T-cell (primary cell): ENCODE measurements at regions not wholly inside any gene's neighbourhood (a gene's known extent, or its start where the extent isn't known, plus 50 kb on each side); places are given as distances from the start of the nearest gene placed in this dataset.

ENCODE experiments used
- ATAC-seq, 4 experiments: fragments of 200-7000 bp in 3 of 4; fragments of 150-1000 bp in 1 of 4; cut with Tn5 transposase; replicated peaks in 1 of 4; 1 replicate in 3 of 4; 2 replicates in 1 of 4; pipeline ENCODE4 v1.10.0; 2021; ENCODE audit warnings: moderate library complexity in 3 of 4, mild to moderate bottlenecking in 2 of 4, moderate number of reproducible peaks in 1 of 4
- CTCF ChIA-PET, 2 donors: fragments of 300-600 bp; sonication (Branson Sonifier 250); formaldehyde crosslinking; loops; one replicate each; lab custom pipeline; 2022; ENCODE audit warnings: antibody characterized with exemption in 2 of 2; lab: Charles Lee
- POLR2A ChIA-PET, 2 donors: fragments of 300-600 bp; sonication (Branson Sonifier 250); formaldehyde crosslinking; loops; one replicate each; lab custom pipeline; 2022; ENCODE audit warnings: antibody characterized with exemption in 2 of 2; lab: Charles Lee
- DNase-seq, 35 experiments: peaks; one replicate each; pipeline versions ENCODE4 v3.0.0 to v3.0.0-alpha.2; 2013 to 2023
- H3K27ac ChIP-seq: one replicate; pipeline ENCODE4 v1.5.1; 2013; ENCODE audit warnings: low read length
- H3K27me3 ChIP-seq, 2 experiments: replicated peaks in 1 of 2; 1 replicate in 1 of 2; 2 replicates in 1 of 2; pipeline versions ENCODE4 v1.6.1 to v1.7.0; 2013; ENCODE audit warnings: low read length in 1 of 2, mixed read lengths in 1 of 2; ENCODE audit not compliant: control insufficient read depth in 2 of 2, insufficient read depth in 2 of 2; ENCODE audit errors: extremely low read depth in 1 of 2
- H3K36me3 ChIP-seq, 2 donors: 1 replicate in 1 of 2; 2 replicates in 1 of 2; pipeline versions ENCODE4 v1.6.1 to v1.7.0; 2013; ENCODE audit warnings: low read length in 1 of 2; ENCODE audit not compliant: control insufficient read depth in 2 of 2, insufficient read depth in 1 of 2; ENCODE audit errors: extremely low read depth in 1 of 2
- H3K4me1 ChIP-seq, 2 experiments: 1 replicate in 1 of 2; 2 replicates in 1 of 2; pipeline versions ENCODE4 v1.6.1 to v1.7.0; 2013; ENCODE audit warnings: low read length in 2 of 2, mixed read lengths in 1 of 2; ENCODE audit not compliant: insufficient read depth in 2 of 2, control insufficient read depth in 1 of 2; ENCODE audit errors: extremely low read depth in 1 of 2
- H3K4me3 ChIP-seq, 2 donors: 1 replicate in 1 of 2; 2 replicates in 1 of 2; pipeline versions ENCODE4 v1.5.1 to v1.7.0; 2013; ENCODE audit warnings: mild to moderate bottlenecking in 2 of 2, low read length in 1 of 2, moderate library complexity in 1 of 2; ENCODE audit not compliant: control insufficient read depth in 1 of 2; ENCODE audit errors: extremely low read depth in 1 of 2
- H3K9me3 ChIP-seq: 2 replicates; pipeline ENCODE4 v1.7.0; 2013
- H3K27ac Mint-ChIP-seq, 2 donors: one replicate each; pipeline ENCODE4 v1.8.0; 2020 to 2021; ENCODE audit warnings: mild to moderate bottlenecking in 2 of 2, mixed read lengths in 2 of 2
- H3K27me3 Mint-ChIP-seq, 2 donors: one replicate each; pipeline ENCODE4 v1.8.0; 2021 to 2022; ENCODE audit warnings: mixed read lengths in 2 of 2
- H3K36me3 Mint-ChIP-seq: one replicate; pipeline ENCODE4 v1.8.0; 2021; ENCODE audit warnings: mixed read lengths
- H3K4me1 Mint-ChIP-seq, 3 donors: one replicate each; pipeline ENCODE4 v1.8.0; 2020 to 2022; ENCODE audit warnings: mixed read lengths in 3 of 3, mild to moderate bottlenecking in 1 of 3
- H3K4me3 Mint-ChIP-seq, 3 donors: one replicate each; pipeline ENCODE4 v1.8.0; 2020 to 2022; ENCODE audit warnings: mild to moderate bottlenecking in 3 of 3, mixed read lengths in 3 of 3, moderate library complexity in 3 of 3
- H3K9me3 Mint-ChIP-seq, 3 donors: one replicate each; pipeline ENCODE4 v1.8.0; 2020 to 2022; ENCODE audit warnings: mixed read lengths in 3 of 3
- WGBS: methylation state at CpG from one replicate; pipeline ENCODE4 v1.1.5; 2013; ENCODE audit warnings: missing lambda C conversion rate; ENCODE audit not compliant: insufficient coverage; 5-methylcytosine and 5-hydroxymethylcytosine counted together

DNA sequence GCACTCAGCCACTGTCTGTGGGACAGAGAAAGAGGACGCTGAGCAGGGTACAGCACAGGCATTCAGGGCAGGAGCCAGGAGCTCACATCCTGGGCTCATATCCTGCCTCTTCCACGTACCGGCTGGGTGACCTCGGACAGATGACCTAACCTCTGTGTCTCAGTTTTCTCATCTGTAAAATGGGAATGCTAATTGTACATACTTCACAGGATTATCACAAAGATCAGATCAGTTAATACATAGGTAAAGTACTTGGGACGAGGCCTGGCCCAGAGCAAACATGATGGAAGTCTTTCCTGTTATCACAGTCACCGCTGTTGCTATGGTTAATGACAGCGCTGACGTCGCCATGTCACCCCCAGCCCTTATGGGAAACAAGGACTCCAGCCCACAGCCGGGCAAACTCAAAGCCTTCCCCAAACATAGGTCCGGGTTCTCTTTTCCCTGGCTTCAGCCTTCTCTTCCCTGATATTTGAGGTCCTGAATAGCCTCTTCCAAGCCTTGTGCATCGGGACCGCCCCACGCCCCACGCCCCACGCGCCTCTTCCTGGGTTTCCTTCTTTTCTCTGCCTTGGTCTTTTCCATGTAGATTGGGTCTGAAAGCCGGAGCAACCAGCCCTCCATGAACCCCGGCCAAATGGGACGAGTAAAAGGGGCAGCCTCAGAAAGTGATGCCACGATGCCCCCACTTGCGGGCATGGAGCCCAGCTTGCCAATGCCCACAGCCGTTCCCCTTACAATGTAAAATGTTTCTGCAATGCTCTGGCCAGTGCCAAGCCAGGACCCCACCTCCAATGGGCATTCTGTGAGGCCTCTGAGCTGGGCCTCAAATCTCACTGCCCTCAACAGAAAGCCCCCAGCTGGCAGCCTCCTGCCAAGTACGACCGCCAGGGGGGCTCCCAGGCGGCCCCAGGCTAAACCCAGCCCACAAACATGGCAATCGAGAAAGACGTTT, 125.4 kb downstream of the RFLNA start:
- H3K4me3 ChIP-seq: no peak overlapping the region
- no peaks in the 10 kb centered on the region for H3K27me3 Mint-ChIP-seq
- peaks cover 30 to 67% of the 10 kb centered on the region in 2 donors for H3K36me3 ChIP-seq
- no peaks in the 10 kb centered on the region for H3K9me3 Mint-ChIP-seq
- no peak overlapping the region for H3K27ac ChIP-seq
- WGBS: 94% methylated on average over 20 of the region's 28 CpGs
- H3K27me3 ChIP-seq: no peaks in the 10 kb centered on the region
- H3K4me3 Mint-ChIP-seq: no peak overlapping the region
- ChIA-PET POLR2A (no interaction called here), CTCF (no interaction called here)
- H3K9me3 ChIP-seq: no peaks in the 10 kb centered on the region
- H3K36me3 Mint-ChIP-seq: peaks cover 43% of the 10 kb centered on the region
- H3K4me1 Mint-ChIP-seq: no peaks in the 10 kb centered on the region
- DNase-seq (no peak), ATAC-seq (no peak)
- H3K27ac Mint-ChIP-seq: no peak overlapping the region
- H3K4me1 ChIP-seq: peaks cover 0 to 18% of the 10 kb centered on the region in 2 experiments

DNA sequence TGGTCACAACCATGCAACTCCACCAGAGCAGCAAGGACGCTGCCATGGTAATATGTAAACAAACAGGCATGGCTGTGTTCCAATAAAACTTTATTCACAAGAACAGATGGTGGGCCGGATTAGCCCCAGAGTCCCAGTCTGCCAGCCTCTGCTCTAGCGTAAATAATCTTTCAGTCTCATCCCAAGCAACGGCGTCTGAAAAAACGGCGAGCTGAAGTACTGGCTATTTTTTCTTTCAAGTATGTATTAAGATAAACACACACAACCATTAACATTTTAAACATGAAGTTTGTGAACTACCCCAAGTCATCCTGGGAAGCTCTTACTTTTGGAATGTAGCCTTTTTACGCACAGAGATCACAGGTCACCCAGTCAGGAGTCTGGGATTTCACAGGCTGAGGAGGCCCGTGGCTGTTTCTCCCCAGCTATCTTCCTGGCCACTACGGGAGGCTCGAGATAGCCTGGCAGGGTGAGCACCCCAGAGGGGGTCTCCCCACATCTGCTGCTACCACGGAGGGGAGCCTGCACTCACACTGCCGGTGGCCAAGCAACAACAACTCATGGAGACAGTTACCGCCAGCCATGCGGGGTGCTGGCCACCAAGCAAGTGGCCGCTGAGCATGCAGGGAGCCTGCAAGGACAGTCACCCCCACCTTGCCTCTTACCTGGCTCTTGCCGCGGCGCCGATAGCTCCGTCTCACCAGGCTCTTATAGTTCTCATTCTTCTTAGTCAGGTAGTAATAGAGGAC, 124.6 kb downstream of the RFLNA start:
- no peaks in the 10 kb centered on the region for H3K27me3 ChIP-seq
- Mint-ChIP-seq H3K27me3 (no peaks in the 10 kb centered on the region), H3K4me3 (no peak overlapping the region), H3K27ac (no peak overlapping the region), H3K4me1 (peaks cover 0 to 1% (median 0%) of the 10 kb centered on the region in 3 donors), H3K36me3 (peaks cover 42% of the 10 kb centered on the region), H3K9me3 (no peaks in the 10 kb centered on the region)
- WGBS: 97% methylated on average over 13 of the region's 21 CpGs
- CTCF ChIA-PET: no interaction called here
- peaks cover 28 to 62% of the 10 kb centered on the region in 2 donors for H3K36me3 ChIP-seq
- no peak overlapping the region for H3K4me3 ChIP-seq
- H3K4me1 ChIP-seq: peaks cover 0 to 13% of the 10 kb centered on the region in 2 experiments
- ATAC-seq (no peak), DNase-seq (no peak)
- no peaks in the 10 kb centered on the region for H3K9me3 ChIP-seq
- POLR2A ChIA-PET: interaction anchor here in 1 of 2 donors (0.6 kb wide), 1 partner anchor 18 kb away, joined by 4 read pairs; no protein-coding TSS in a partner anchor
- no peak overlapping the region for H3K27ac ChIP-seq

DNA sequence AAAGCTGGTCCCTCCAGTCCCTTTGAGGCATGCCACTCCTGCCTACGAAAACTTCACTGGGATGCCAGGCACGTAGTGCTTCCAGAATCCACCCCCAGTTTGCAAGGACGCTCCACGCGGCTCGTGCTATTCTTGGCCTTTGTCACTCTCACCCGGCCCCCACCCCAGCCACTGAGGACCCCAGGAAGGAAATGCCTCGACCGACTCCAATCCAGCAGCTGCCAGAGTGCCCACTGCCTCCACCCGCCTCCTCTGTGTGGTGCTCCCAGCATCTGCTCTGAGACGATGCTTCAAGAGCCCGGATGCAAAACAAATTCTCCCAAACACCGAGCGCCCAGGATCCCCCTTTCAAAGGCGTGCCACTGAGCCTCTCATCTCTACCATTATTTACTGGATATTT, 123.9 kb downstream of the RFLNA start:
- ChIA-PET POLR2A (interaction anchor here in 1 of 2 donors (0.6 kb wide), 1 partner anchor 19 kb away, joined by 4 read pairs; no protein-coding TSS in a partner anchor), CTCF (no interaction called here)
- Histone ChIP-seq H3K9me3 (no peaks in the 10 kb centered on the region), H3K4me3 (no peak overlapping the region), H3K27ac (no peak overlapping the region), H3K4me1 (peaks cover 0 to 8% of the 10 kb centered on the region in 2 experiments), H3K27me3 (no peaks in the 10 kb centered on the region), H3K36me3 (peaks cover 23 to 64% of the 10 kb centered on the region in 2 donors)
- no peaks in the 10 kb centered on the region for H3K9me3 Mint-ChIP-seq
- 87% methylated on average over 12 of the region's 15 CpGs for WGBS
- peaks cover 36% of the 10 kb centered on the region for H3K36me3 Mint-ChIP-seq
- H3K27me3 Mint-ChIP-seq: no peaks in the 10 kb centered on the region
- ATAC-seq (no peak), DNase-seq (no peak)
- no peak overlapping the region for H3K4me3 Mint-ChIP-seq
- no peak overlapping the region for H3K27ac Mint-ChIP-seq
- peaks cover 0 to 4% (median 0%) of the 10 kb centered on the region in 3 donors for H3K4me1 Mint-ChIP-seq

DNA sequence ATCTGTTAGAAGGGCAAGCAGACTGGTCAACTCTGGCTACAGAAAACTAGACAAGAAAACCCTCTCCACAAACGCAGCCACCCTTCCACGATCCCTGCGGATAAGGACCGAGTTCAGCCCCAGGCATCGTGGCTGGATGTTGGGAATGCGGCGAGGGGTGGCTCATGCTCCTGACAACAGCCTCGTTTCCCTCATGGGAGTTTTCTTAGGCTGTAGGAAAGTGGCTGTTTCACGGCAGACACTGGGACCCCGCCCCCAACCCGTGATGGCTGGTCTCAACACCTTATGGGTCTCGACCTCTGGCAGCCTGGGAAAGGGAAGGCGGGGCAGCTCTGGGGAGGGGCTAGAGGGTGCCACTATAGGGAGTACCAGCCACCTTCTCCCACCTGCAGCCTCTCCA, 123.3 kb downstream of the RFLNA start:
- Histone ChIP-seq H3K27ac (no peak overlapping the region), H3K4me1 (peaks cover 0 to 3% of the 10 kb centered on the region in 2 experiments), H3K36me3 (peaks cover 22 to 62% of the 10 kb centered on the region in 2 donors), H3K4me3 (no peak overlapping the region), H3K27me3 (no peaks in the 10 kb centered on the region), H3K9me3 (no peaks in the 10 kb centered on the region)
- Mint-ChIP-seq H3K4me3 (no peak overlapping the region), H3K9me3 (no peaks in the 10 kb centered on the region), H3K27ac (no peak overlapping the region), H3K27me3 (no peaks in the 10 kb centered on the region), H3K4me1 (peaks cover 0 to 4% (median 0%) of the 10 kb centered on the region in 3 donors), H3K36me3 (peaks cover 36% of the 10 kb centered on the region)
- no CpG with 5 or more reads among the region's 13 CpGs for WGBS
- POLR2A ChIA-PET: no interaction called here
- DNase-seq: no peak
- CTCF ChIA-PET: no interaction called here
- no peak for ATAC-seq

DNA sequence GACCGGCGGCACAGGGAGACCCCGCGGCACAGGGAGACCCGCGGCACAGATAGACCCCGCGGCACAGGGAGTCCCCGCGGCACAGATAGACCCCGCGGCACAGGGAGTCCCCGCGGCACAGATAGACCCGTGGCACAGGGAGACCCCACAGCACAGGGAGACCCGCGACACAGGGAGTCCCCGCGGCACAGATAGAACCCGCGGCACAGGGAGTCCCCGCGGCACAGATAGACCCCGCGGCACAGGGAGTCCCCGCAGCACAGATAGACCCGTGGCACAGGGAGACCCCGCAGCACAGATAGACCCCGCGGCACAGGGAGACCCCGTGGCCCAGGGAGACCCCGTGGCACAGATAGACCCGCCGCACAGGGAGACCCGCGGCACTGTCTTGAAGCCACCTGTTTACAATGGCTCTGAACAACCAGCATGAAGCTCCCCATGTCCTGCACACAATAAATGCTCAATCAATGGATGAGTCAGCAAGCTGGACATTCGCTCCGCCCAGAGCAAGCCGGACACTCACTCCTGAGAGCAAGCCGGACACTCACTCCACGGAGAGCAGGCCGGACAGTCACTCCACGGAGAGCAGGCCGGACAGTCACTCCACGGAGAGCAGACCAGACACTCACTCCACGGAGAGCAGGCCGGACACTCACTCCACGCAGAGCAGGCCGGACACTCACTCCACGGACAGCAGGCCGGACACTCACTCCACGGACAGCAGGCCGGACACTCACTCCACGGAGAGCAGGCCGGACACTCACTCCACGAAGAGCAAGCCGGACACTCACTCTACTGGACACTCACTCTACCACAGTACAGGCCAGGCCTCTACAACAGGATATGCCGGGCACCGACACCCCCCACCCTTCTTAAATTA, 121.9 kb downstream of the RFLNA start:
- Mint-ChIP-seq H3K9me3 (no peaks in the 10 kb centered on the region), H3K4me3 (no peak overlapping the region), H3K36me3 (peaks cover 36% of the 10 kb centered on the region), H3K4me1 (peaks cover 0 to 4% (median 0%) of the 10 kb centered on the region in 3 donors), H3K27me3 (no peaks in the 10 kb centered on the region), H3K27ac (no peak overlapping the region)
- no peaks in the 10 kb centered on the region for H3K9me3 ChIP-seq
- H3K4me3 ChIP-seq: no peak overlapping the region
- peaks cover 17 to 58% of the 10 kb centered on the region in 2 donors for H3K36me3 ChIP-seq
- H3K4me1 ChIP-seq: no peaks in the 10 kb centered on the region
- H3K27me3 ChIP-seq: no peaks in the 10 kb centered on the region
- POLR2A ChIA-PET: no interaction called here
- no peak overlapping the region for H3K27ac ChIP-seq
- no peak for ATAC-seq
- no peak for DNase-seq
- CTCF ChIA-PET: no interaction called here
- WGBS: 95% methylated on average over 56 of the region's 59 CpGs

DNA sequence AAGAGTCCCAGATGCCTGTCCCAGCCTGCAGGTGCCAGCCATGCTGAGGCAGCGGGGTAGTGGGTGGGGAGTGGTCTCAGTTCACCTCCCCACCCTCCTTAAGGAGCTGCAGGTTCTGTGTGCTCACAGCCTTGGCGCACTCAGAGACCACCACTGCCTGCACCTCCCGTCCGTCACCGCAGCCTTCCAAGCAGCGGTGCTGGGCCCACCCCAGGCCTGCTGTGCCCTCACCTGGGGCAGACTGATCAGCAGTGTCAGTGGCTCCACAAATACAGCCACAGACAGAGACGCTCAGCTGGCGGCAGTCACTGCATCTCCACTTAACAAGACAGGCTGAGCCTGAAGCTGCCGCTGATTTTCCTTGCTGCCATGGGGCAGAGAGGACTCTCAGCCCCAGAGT, 120.2 kb downstream of the RFLNA start:
- DNase-seq (no peak), ATAC-seq (no peak)
- H3K36me3 Mint-ChIP-seq: peaks cover 34% of the 10 kb centered on the region
- Histone ChIP-seq H3K27me3 (no peaks in the 10 kb centered on the region), H3K4me3 (no peak overlapping the region), H3K9me3 (no peaks in the 10 kb centered on the region), H3K36me3 (peaks cover 17 to 48% of the 10 kb centered on the region in 2 donors), H3K27ac (no peak overlapping the region), H3K4me1 (no peaks in the 10 kb centered on the region)
- WGBS: 97% methylated on average over 8 of the region's 9 CpGs
- ChIA-PET CTCF (no interaction called here), POLR2A (no interaction called here)
- no peaks in the 10 kb centered on the region for H3K27me3 Mint-ChIP-seq
- no peak overlapping the region for H3K4me3 Mint-ChIP-seq
- no peaks in the 10 kb centered on the region for H3K9me3 Mint-ChIP-seq
- peaks cover 0 to 6% (median 4%) of the 10 kb centered on the region in 3 donors for H3K4me1 Mint-ChIP-seq
- no peak overlapping the region for H3K27ac Mint-ChIP-seq
